Cardiac fibroblast (primary cell): ENCODE measurements at regions not wholly inside any gene's neighbourhood (a gene's known extent, or its start where the extent isn't known, plus 50 kb on each side); places are given as distances from the start of the nearest gene placed in this dataset.

ENCODE experiments used
- DNase-seq, 2 donors: peaks; one replicate each; pipeline versions ENCODE4 v3.0.0 to v3.0.0-alpha.2; 2010; ENCODE audit warnings: low read depth in 2 of 2
- H3K4me3 ChIP-seq, 2 donors: replicated peaks in 1 of 2; 1 replicate in 1 of 2; 2 replicates in 1 of 2; pipeline ENCODE4 v1.5.1; 2011; ENCODE audit warnings: low read depth in 2 of 2, low read length in 2 of 2, mild to moderate bottlenecking in 2 of 2, moderate library complexity in 1 of 2
- CTCF ChIP-seq: IDR thresholded peaks from one replicate; pipeline ENCODE4 v1.5.1; 2011; ENCODE audit warnings: low read depth, mild to moderate bottlenecking, low read length, inconsistent platforms

- TF ChIP-seq CTCF, result no peak
- no peak for DNase-seq
- no peak overlapping the region for H3K4me3 ChIP-seq
Observed at GRCh38 chr10:28985137-28985885, 303.6 kb upstream of the LYZL1 start.

- H3K4me3 ChIP-seq, result no peak overlapping the region
- no peak for TF ChIP-seq CTCF
- DNase-seq, result peak; percentile 34 to 80
Observed at GRCh38 chr10:28986117-28986792, 302.6 kb upstream of the LYZL1 start.

- no peak overlapping the region for H3K4me3 ChIP-seq
- no peak for DNase-seq
- TF ChIP-seq CTCF, result no peak
Observed at GRCh38 chr10:28986856-28987255, 302.0 kb upstream of the LYZL1 start.

- DNase-seq, result no peak
- no peak for TF ChIP-seq CTCF
- no peak overlapping the region for H3K4me3 ChIP-seq
Observed at GRCh38 chr10:28987555-28988320, 301.1 kb upstream of the LYZL1 start.

GRCh38 chr10:28988980-28989379 is 299.9 kb upstream of the LYZL1 start:
- DNase-seq, result no peak

More at GRCh38 chr10:28988980-28989379, 299.9 kb upstream of the LYZL1 start:
- H3K4me3 ChIP-seq, result no peak overlapping the region
- no peak for TF ChIP-seq CTCF
